ENCODE measurements at regions not wholly inside any gene's neighbourhood (a gene's known extent, or its start where the extent isn't known, plus 50 kb on each side); places are given as distances from the start of the nearest gene placed in this dataset.
"Not testable (repeated sequence)": the region's sequence is repeated elsewhere in the genome, so short reads cannot be mapped to it uniquely, and the experiment has no call there.

DNA sequence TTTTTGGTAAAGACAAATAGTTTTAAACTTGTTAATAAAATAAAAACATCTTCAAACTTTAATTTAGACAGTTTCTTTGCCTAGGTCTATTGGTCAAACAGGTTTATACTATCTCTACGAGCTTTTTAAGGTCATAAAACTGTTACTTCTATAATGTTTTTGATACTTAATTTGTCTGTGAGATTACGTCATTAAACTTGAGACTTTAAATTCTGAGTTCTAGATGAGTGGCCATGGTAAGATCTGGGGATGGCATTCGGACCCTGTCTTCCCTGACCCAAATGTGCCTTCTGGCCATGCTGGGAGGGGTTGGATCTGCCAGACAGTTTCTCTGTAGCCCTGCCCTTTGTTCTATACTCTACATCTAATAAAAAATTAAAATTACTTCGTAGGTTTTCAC is 497.8 kb downstream of the TMEM135 start:
- no peak for FAIRE-seq

DNA sequence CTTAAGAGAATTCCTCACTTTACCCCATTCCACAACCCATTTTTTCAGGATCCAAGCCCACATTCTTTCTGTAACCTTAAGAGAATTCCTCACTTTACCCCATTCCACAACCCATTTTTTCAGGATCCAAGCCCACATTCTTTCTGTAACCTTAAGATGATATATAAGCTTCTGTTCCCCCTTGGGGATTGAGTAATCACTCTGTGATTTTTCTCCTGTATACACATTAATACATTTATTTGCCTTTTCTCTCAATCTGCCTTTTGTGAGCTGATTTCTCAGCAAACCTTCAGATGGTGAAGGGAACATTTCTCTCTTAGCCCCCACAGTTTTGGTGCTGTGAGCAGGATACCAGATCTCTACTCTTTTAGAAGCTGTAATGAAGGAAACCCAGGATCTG is 494.1 kb downstream of the TMEM135 start:
- FAIRE-seq, result not testable (repeated sequence)

DNA sequence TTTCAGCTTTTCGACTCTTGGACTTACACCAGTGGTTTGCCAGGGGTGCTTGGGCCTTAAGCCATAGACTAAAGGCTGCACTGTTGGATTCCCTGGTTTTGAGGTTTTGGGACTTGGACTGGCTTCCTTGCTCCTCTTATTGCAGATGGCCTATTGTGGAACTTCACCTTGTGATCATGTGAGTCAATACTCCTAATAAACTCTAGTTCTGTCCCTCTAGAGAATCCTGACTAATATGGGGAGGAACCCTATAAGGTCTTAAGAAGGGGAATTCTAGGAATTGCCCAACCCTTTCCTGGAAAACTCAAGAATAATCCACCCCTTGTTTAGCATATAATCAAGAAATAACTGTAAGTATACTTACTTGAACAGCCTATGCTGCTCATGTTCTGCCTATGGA is 491.8 kb downstream of the TMEM135 start:
- no peak for FAIRE-seq

DNA sequence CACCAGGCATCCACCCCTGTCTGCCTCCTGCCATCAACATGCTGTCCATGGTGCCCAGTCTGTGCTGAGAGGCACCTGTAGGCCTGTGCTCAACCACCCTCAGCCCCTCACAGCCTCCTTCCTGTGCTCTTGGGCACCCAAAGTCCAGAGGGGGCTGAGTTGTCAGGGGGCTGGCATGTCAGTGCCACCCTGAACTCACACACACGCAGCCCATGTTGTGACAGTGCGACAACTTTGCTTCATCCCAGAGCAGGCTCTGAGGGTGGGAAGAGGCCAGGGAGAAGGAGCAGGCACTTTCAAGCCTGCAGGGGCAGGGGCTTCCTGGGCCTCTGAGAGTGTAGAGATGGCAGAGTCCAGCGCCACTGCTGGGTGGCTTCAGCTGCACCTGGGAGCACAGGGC is 491.0 kb downstream of the TMEM135 start:
- no peak for FAIRE-seq

DNA sequence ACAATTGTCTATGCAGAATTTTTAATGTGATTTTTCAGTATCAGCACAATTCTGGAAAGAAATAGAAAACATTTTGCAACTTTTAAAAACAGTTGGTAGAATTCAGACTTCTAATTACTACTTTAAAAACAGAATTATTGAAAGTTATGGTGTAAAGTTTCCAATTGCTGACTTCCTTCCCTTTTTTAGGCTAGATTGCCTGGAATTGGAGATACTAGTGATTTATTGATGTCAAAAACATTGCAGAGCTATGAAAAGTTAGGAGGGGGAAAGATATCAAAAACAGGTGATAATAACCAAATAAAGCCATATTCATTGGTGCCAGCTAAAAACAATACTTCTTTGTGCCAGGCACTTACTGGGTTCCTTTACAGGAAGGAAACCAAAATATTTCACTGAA is 485.5 kb downstream of the TMEM135 start:
- FAIRE-seq, result no peak

DNA sequence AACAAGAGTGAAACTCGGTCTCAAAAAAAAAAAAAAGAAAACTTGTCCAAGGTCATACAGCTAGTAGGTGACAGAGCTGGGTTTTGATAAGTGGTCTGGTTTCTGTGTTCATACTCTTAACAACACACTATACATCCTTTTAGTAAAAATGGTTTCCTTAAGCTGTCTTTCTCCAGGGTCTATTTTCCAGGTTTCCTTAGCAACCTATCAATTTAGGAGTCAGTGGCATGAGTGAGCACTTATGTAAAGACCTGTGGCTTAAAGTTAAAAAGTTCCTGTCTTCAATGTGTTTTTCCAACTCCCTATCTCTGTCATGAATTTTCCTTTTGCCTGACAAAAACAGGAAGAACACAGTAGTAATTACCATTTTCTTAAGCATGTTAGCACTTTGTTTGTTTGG is 480.5 kb downstream of the TMEM135 start:
- FAIRE-seq, result no peak

DNA sequence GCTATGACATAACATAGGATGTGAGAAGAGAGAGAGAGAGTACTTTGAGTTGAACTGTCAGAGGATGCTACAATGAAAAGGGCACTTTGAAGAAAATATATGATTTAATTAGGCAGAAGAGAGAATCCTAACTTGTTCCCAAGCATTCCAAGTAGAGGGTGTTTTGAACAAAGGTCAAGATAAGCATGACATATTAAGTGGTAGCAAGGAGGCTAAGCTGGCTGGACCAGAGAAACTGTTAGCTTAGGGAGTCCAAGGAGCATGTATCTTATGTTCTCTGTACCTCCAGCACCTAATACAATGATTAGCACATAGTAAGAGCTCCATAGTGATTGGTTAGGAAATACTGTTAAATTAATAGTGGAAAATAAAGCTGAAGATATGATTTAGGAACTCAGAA is 479.6 kb downstream of the TMEM135 start:
- FAIRE-seq, result no peak

DNA sequence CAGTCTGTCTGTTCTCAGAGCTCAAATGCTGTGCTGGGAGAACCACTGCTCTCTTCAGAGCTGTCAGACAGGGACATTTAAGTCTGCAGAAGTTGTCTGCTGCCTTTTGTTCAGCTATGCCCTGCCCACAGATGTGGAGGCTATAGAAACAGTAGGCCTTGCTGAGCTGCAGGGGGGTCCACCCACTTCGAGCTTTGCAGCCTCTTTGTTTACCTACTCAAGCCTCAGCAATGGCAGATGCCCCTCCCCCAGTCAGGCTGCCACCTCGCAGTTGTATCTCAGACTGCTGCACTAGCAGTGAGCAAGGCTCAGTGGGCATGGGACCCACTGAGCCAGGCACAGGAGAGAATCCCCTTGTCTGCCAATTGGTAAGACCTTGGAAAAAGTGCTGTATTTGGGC is 470.0 kb downstream of the TMEM135 start:
- FAIRE-seq, result not testable (repeated sequence)

DNA sequence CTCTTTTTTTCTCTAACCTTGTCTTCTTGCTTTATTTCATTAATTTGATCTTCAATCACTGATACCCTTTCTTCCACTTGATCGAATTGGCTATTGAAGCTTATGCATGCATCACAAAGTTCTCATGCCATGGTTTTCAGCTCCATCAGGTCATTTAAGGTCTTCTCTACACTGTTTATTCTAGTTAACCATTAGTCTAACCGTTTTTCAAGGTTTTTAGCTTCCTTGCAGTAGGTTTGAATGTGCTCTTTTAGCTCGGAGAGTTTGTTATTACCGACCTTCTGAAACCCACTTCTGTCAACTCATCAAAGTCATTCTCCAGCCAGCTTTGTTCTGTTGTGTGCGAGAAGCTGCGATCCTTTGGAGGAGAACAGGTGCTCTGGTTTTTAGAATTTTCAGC is 469.2 kb downstream of the TMEM135 start:
- FAIRE-seq, result not testable (repeated sequence)

DNA sequence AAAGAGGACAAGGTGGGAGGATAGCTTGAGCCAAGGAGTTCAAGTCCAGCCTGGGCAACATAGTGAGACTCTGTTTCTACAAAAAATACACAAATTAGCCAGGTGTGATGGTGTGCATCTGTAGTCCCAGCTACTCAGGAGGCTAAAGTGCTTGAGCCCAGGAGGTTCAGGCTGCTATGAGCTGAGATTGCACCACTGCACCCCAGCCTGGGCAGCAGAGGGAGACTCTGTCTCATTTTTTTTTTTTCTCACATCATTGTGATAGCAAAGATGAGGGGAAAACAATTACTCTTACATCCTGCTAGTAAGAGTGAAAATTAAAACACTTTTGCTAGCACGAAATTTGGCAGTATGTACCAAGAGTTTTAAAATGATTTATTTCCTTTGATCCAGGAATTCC is 463.7 kb downstream of the TMEM135 start:
- no peak for FAIRE-seq

DNA sequence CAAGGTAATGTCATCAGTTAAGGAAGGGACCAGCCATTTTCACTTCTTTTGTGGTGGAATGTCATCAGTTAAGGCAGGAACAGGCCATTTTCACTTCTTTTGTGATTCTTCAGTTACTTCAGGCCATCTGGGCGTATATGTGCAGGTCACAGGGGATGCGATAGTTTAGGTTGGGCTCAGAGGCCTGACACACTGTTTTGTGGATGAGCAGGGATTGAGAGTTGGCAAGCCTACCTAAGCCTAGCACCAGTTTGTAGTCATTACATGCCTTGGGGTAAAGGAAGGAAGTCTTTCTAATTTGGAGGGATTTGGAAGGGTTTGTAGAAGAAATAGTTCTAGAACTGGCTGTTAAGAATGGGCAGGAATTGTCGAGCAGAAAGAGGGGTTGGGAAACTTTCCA is 457.2 kb downstream of the TMEM135 start:
- FAIRE-seq, result not testable (repeated sequence)

DNA sequence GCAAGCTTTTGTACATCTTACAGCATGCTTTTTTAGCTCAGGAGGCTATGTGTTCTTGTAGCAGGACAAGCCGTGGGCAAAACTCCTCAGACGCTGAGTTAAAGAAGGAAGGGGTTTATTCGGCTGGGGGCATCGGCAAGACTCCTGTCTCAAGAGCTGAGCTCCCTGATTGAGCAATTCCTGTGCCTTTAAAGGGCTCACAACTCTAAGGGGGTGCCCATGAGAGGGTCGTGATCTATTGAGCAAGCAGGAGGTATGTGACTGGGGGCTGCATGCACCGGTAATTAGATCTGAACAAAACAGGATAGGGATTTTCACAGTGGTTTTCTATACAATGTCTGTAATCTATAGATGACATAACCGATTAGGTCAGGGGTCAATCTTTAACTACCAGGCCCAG is 456.3 kb downstream of the TMEM135 start:
- not testable (repeated sequence) for FAIRE-seq

DNA sequence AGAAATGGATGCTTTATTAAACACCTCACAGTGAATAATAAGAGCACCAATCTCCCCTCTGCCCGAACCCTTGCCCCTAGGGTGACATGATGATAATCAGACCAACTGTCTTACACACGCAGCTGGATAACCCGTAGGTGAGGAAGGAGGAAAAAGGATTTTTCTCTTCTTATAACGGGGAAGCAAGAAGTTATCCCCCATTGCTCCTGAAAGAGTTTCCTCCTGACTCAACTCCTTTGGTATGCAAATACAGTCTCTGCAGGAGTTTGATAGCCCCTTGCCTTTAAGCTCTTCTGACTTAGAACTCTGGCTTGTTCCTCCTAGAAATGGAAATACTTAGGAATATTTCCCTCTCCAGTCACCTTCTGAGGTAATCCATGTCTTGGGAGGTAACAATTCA is 455.8 kb downstream of the TMEM135 start:
- FAIRE-seq, result no peak

DNA sequence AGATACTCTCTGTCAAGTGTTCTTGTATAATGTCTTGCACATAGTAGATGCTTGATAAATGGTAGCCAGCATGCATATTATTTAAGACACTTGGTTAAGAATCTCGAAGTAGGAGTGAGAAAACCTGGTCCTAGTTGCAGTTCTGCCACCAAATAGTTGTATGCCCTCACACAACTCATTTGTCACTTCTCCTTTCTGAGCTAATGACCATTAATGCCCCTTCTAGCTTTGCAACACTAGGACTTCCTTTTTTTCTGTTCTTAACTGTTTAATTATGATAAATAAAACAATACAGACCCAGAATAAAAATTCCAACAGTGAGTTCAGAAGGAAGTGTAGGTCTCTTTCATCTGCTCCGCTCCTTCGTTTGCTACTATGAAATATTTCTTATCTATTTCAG is 453.6 kb downstream of the TMEM135 start:
- FAIRE-seq, result no peak

DNA sequence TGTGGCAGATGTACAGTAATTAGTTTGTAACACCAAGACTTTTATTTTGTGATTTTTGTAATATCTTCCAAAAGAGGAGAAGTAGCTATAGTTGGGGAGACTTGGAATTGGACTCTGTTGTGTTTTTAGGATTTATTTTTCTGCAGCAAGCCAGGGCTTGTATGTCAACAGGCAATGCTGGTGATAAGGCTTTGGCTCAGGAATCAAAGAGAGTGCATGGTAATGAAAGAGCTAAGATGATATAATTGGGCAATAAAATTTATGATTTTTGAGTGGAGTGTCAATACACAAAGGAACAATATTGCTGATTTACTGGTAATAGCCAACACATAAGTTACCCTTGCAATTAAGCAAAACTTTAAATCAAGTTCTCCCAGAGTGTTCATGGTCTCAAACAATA is 452.9 kb downstream of the TMEM135 start:
- FAIRE-seq, result no peak

DNA sequence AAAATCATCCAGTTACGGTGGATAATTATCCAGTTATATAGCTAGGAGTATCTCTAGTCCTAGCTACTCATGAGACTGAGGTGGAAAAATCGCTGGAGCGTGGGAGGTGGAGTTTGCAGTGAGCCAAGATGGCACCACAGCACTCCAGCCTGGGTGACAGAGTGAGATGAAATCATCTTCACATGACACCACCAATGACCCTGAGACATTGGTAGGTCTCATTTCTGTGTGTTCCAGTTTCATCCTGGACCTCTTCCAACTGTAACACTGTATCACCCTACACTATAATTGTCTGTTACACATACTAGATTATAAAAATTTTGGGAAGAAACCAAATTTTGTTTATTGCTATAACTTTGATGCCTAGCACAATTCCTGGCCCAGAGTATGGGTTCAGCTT is 446.8 kb downstream of the TMEM135 start:
- no peak for FAIRE-seq

DNA sequence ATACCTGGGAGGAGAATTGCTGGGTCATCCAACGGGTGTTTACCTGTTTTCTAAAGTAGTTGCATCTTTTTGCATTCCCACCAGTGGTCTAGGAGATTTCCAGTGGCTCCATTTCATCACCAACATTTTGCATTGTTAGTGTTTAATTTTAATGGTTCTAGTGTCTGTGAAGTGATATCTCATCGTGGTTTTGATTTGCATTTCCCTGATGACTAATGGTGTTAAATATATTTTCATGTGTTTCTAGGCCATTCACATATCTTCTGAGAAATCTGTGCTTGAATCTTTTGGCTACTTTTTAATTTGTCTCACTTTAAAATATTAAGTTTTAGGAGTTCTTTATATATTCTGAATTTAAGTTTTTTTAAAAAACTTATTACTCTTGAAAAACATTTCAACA is 439.6 kb downstream of the TMEM135 start:
- FAIRE-seq, result no peak

DNA sequence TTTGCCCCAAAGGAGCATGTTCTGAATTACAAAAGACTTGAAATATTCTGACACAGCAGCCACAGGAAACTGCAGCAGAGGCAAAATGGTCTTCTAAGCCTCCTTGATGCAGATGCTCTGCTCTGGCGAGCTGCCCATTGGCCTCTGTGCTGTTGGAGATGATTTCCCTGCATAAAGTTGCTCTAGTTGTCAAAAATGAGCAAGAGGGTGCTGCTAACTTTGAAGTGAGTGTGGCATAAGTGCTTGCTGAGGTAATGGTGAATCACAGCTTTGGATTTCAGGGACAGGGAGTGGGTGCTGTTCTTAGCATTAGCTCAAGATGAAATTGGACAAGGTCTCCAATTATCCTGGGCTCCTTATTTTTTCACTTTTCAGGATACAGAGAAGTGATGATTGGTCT is 435.4 kb downstream of the TMEM135 start:
- FAIRE-seq, result no peak

DNA sequence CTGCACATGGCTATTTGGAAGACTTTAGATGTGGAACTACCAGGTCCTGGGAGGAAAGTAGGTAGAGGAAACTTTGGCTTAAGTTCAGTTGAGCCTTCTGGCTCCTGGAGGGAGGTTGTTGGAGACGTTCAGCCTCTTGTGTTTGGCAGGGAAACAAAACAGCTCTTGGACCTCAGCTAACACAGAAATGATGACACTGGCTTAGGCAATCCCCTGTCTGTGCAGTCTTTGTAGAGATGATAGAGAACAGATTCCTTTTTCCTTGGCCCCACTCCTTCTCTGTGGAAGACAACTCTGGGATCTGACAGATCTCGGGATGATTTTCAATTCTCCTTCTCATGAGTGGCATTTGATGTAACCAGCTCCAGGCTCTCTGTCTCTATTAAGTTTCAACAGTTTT is 428.5 kb downstream of the TMEM135 start:
- FAIRE-seq, result no peak

DNA sequence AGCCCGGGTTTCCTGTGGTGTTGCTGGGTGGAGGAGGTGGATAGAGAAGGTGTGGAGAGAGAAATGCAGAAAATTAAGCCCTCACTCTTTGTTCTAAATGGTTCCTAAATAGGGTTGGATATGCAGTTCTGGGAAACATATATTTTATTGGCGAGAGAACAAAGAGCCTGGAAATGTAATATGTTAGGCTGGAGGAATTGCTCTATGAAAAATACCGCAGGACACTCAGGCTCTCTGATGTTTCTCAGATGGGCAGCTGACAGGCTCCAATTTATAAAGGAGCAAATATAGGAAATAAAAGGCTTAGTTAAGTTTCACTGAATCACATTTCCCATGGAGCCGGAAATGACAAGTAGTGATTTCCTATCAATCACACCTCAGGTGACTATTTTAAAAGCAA is 428.0 kb downstream of the TMEM135 start:
- no peak for FAIRE-seq

DNA sequence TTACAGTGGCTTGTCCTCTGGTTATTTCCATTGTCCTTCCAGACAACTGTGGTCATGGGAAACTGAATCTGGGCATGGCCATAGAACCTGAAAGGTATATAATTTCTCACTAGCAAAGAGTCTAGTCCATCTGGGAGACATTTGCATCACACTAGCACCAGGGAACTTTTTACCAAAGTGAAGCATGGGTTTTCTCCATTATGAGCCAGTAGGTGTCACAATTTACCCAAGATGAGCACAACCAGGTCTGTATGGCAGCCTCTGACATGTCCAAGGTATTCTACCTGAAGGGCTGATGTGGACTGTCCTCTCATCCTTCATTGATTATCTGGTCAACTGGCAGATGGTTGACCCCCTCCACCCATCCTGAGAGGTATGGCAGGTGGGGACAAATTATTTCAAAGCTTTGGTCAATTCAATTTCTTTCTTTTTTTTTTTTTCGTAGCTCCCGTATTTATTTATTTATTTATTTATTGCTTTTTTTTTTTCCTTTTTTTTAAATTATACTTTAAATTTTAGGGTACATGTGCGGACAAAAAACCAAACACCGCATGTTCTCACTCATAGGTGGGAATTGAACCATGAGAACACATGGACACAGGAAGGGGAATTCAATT is 425.9 kb downstream of the TMEM135 start:
- FAIRE-seq, result no peak

DNA sequence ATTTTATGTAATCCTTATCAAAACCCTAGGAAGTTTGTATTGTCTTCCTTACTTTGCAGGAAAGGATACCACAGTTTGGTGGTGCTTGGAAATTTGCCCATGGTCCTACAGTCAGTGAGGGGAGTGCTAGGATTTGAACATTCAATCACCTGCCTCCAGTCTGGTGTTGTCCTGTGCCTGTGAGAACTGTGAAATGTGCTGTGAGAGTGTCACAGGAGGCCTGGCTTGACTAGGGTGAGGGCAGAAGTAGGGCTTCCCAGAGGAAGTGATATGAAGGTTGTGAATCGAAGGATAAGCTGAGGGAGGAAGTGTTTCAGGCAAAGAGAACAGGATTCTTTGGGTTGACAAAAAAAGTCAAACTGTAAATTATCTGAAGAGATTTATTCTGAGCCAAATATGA is 424.4 kb downstream of the TMEM135 start:
- FAIRE-seq, result no peak

DNA sequence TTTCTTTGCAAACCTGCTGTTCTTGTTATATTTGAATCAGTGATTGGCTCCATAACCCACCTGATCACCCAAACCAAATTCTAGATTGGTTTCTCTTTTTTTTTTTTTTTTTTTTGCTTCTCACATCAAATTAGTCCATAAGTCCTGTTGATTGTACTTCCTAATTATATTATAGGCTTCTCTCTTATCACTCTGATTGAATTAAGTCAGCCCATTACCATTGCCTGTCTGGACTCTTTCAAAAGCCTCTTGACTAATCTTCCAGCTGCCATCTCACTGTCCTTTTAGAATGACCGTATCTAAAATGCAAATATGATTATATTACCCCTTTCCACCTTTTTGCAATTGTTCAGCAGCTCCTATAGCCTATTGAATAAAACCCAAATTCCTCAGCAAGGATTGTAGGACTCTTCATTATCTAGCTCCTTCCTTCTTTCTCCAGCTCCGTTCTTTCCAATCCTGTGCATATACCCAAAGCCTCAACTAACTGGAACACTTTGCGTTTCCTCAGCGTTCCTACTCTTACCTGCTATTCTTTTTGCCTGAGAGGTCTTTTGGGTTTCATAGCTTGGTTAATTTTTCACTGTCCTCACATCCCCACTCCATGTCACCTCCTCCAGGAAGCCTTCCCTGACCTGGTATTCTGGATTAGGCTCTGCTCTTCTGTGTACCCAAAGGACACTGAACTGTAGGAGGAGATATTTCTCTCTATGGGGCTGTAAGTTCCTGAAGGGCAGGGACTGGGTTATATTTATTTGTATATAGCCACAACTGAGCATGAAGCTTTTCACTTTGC is 423.3 kb downstream of the TMEM135 start:
- no peak for FAIRE-seq

DNA sequence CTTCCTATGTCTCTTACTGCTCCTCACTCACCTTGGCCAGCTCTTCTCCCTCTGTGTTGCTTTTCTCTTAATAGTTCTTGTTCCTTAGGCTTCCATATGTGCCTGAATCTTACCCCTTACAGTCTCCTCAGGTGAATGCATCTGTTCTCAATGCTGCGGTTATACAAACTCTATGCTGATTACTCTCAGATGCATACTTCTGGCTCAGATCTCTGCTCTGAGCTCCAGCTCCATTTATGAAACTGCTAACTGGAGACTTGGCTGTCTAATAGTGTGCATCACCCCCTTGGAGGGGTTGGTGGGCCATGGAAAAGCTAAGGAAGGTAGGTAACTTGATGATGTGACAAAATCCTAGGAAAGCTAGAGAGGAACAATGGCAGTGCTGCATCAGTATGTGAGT is 422.5 kb downstream of the TMEM135 start:
- no peak for FAIRE-seq

DNA sequence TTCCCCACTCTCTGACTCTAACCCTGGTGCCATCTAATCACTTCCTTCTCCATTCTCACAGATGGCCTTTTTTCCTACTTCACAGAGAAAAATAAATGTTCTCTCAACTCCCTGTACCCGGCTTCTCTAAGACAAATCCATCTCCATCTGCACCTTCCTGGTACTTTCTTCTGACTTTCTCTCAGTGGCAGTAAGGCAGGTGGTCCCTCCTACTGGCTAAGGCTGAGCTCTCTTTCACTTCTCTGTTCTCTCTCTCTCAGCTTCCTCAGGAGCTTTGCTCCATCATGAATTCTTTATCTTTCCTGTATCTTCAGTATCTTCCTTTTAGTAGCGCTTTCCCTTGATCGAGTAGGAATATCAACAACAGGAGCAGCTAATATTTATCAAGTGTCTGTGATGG is 421.6 kb downstream of the TMEM135 start:
- no peak for FAIRE-seq
